ENCODE measurements at regions not wholly inside any gene's neighbourhood (a gene's known extent, or its start where the extent isn't known, plus 50 kb on each side); places are given as distances from the start of the nearest gene placed in this dataset.
"Not testable (repeated sequence)": the region's sequence is repeated elsewhere in the genome, so short reads cannot be mapped to it uniquely, and the experiment has no call there.

DNA sequence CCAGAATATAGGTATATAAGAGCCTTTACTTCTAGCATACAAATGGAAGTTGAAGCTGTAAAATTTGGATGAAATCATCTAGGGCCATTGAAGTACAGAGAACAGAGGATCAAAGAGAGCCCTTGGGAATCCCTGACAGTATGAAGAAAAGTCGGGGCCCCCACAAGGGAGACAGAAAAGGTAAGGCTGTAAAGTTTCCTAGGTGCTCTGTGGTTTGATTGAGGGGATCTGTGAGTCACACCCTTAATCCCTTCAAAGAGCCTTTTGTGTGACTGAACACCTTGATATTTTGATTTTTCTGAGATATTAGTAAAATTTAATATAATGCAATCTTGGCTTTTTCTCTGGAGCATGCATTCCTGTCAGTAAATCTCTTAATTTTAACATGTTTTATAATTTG is 961.7 kb upstream of the TMEFF2 start:
- H3K4me3 ChIP-seq (ENCODE audit: low read depth, poor library complexity, severe bottlenecking) = no peak overlapping the region
- TF ChIP-seq POLR2A (IDR thresholded peaks at IDR 0.05) (no peak), CTCF (IDR thresholded peaks at IDR 0.05) (no peak)
- intact Hi-C loops (cut with DNase I; ENCODE audit: low total_unique reads) = no loop called here
- DNase-seq (ENCODE audit: low spot score in 2 of 2) = no peak
- WGBS, 2 donors = 47 to 57% methylated on average over 1 of the region's 1 CpG

DNA sequence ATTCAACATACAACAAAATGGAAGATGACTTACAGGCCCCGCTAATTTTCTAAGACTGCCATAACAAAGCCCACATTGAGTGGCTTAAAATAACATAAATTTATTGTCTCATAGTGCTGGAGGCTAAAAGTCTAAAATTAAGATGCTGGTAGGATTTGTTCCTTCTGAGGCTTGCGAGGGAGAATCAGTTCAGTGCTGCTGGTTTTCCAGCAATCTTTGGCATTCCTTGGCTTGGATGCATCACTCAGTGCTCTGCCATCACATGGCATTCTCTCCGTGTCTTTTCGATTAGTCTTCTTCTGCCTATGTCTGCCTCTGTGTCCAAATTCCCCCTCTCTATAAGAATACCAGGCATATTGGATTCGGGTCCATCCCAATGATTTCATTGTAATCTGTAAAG is 959.3 kb upstream of the TMEFF2 start:
- no peak for DNase-seq (ENCODE audit: low spot score in 2 of 2)
- no peak for TF ChIP-seq CTCF (IDR thresholded peaks at IDR 0.05)
- no peak for TF ChIP-seq POLR2A (IDR thresholded peaks at IDR 0.05)
- 66 to 74% methylated on average over 5 of the region's 5 CpGs for WGBS, 2 donors
- intact Hi-C loops (cut with DNase I; ENCODE audit: low total_unique reads) = no loop called here
- no peak overlapping the region for H3K4me3 ChIP-seq (ENCODE audit: low read depth, poor library complexity, severe bottlenecking)

DNA sequence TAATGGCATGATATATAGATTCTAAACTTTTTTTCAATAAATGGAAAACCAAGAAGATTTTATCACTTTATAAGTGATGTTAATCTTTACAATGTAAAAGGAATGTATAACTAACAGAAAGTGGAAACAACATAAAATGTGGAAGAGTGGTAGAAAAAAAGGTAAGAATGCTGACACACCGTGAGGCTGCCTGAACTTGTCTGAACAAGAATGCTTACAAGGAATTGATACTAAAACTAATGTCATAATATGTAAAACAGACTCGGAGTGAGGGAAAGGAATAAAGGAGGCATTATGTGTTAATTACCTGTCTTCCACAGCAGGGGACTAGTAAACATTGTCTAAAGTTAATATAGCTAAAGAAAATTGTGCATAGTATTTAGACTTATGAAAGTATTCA is 958.8 kb upstream of the TMEFF2 start:
- intact Hi-C loops (cut with DNase I; ENCODE audit: low total_unique reads) = no loop called here
- WGBS, 2 donors = 41 to 55% methylated on average over 2 of the region's 2 CpGs
- no peak overlapping the region for H3K4me3 ChIP-seq (ENCODE audit: low read depth, poor library complexity, severe bottlenecking)
- no peak for DNase-seq (ENCODE audit: low spot score in 2 of 2)
- no peak for TF ChIP-seq POLR2A (IDR thresholded peaks at IDR 0.05)
- TF ChIP-seq CTCF (IDR thresholded peaks at IDR 0.05) = no peak

- DNase-seq (ENCODE audit: low spot score in 2 of 2); H3K4me3 ChIP-seq (ENCODE audit: low read depth, poor library complexity, severe bottlenecking); intact Hi-C loops (cut with DNase I; ENCODE audit: low total_unique reads): not testable (repeated sequence)
- 62 to 67% methylated on average over 5 of the region's 5 CpGs for WGBS, 2 donors
Measured at GRCh38 chr2:193142467-193142866, 947.7 kb upstream of the TMEFF2 start.

- no peak overlapping the region for H3K4me3 ChIP-seq (ENCODE audit: low read depth, poor library complexity, severe bottlenecking)
- DNase-seq (ENCODE audit: low spot score in 2 of 2) = no peak
- intact Hi-C loops (cut with DNase I; ENCODE audit: low total_unique reads) = no loop called here
- TF ChIP-seq CTCF (IDR thresholded peaks at IDR 0.05) (no peak), POLR2A (IDR thresholded peaks at IDR 0.05) (no peak)
Measured at GRCh38 chr2:193141998-193142397, 947.3 kb upstream of the TMEFF2 start.

DNA sequence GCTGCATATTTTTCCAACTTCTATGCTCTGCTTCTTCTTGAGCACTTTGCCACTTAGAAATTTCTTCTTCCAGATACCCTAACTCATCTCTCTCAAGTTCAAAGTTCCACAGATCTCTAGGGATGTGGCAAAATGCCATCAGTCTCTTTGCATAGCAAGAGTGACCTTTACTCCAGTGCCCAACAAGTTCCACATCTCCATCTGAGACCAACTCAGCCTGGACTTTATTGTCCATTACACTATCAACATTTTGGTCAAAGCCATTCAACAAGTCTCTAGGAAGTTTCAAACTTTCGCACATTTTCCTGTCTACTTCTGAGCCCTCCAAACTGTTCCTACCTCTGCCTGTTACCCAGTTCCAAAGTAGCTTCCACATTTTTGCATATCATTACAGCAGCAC is 946.2 kb upstream of the TMEFF2 start:
- WGBS, 2 donors = 96 to 98% methylated on average over 1 of the region's 1 CpG
- intact Hi-C loops (cut with DNase I; ENCODE audit: low total_unique reads); DNase-seq (ENCODE audit: low spot score in 2 of 2); H3K4me3 ChIP-seq (ENCODE audit: low read depth, poor library complexity, severe bottlenecking): not testable (repeated sequence)

DNA sequence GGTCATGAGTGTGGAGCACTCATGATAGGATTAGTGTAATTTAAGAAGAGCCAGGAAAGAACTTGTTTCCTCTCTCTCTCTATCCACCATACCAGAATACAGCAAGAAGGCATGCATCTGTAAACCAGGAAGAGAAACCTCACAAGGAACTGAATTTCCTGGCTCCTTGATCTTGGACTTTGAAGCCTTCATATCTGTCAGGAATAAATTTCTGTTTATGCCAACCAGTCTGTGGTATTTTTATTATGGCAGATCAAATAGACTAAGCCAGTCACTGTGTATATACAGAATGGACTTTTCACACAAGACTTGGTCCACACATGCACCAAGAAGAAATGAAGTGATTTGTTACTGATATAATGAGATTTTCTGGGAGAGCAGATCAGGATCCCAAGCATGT is 930.1 kb upstream of the TMEFF2 start:
- TF ChIP-seq CTCF (IDR thresholded peaks at IDR 0.05) = no peak
- no peak overlapping the region for H3K4me3 ChIP-seq (ENCODE audit: low read depth, poor library complexity, severe bottlenecking)
- DNase-seq (ENCODE audit: low spot score in 2 of 2) = no peak
- intact Hi-C loops (cut with DNase I; ENCODE audit: low total_unique reads) = no loop called here

All from lower leg skin (tissue), 4 donors.